MM.1S (cell line): ENCODE measurements at regions not wholly inside any gene's neighbourhood (a gene's known extent, or its start where the extent isn't known, plus 50 kb on each side); places are given as distances from the start of the nearest gene placed in this dataset.

Experiments used
- EZH2 ChIP-seq: fragments of 300-600 bp; sonication (generic); optimal IDR thresholded peaks from 2 replicates; pipeline ENCODE3; 2017; ENCODE audit warnings: low read depth, mild to moderate bottlenecking, antibody characterized with exemption, low read length, mixed read lengths
- EZH2phosphoT487 ChIP-seq: fragments of 300-600 bp; sonication (generic); IDR thresholded peaks from 2 replicates; pipeline ENCODE4 v1.6.1; 2018; ENCODE audit warnings: antibody characterized with exemption, low read length
- TF ChIP-seq, protein P1 (sequence below): fragments of 300-600 bp; sonication (generic); IDR thresholded peaks from 2 replicates; pipeline ENCODE4 v1.5.1; 2016; ENCODE audit warnings: antibody characterized with exemption, low read length, mixed read lengths

- TF ChIP-seq, protein P1, sequence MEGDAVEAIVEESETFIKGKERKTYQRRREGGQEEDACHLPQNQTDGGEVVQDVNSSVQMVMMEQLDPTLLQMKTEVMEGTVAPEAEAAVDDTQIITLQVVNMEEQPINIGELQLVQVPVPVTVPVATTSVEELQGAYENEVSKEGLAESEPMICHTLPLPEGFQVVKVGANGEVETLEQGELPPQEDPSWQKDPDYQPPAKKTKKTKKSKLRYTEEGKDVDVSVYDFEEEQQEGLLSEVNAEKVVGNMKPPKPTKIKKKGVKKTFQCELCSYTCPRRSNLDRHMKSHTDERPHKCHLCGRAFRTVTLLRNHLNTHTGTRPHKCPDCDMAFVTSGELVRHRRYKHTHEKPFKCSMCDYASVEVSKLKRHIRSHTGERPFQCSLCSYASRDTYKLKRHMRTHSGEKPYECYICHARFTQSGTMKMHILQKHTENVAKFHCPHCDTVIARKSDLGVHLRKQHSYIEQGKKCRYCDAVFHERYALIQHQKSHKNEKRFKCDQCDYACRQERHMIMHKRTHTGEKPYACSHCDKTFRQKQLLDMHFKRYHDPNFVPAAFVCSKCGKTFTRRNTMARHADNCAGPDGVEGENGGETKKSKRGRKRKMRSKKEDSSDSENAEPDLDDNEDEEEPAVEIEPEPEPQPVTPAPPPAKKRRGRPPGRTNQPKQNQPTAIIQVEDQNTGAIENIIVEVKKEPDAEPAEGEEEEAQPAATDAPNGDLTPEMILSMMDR: no peak
- TF ChIP-seq EZH2phosphoT487: no peak
- TF ChIP-seq EZH2: no peak
Measured at GRCh38 chr12:27859648-27860047, 79.6 kb upstream of the MANSC4 start.
